ENCODE measurements at regions not wholly inside any gene's neighbourhood (a gene's known extent, or its start where the extent isn't known, plus 50 kb on each side); places are given as distances from the start of the nearest gene placed in this dataset.

DNA sequence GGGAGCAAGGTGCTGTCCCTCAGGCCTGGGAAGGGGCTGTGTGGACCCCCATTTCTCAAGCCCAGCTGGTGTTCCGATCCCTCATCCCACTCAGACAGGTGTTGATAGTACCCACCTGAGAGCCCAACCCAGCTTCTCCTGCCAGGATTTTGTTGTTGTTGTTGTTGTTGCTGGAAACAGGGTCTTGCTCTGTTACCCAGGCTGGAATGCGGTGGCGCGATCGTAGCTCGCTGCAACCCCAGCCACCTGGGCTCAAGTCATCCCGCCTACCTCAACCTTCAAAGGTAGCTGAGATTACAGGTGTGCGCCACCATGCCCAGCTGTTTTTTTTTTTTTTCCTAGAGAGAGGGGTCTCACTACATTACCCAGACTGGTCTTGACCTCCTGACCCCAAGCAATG lies 209.9 kb downstream of the PHETA1 start:
- TF ChIP-seq, protein P1, sequence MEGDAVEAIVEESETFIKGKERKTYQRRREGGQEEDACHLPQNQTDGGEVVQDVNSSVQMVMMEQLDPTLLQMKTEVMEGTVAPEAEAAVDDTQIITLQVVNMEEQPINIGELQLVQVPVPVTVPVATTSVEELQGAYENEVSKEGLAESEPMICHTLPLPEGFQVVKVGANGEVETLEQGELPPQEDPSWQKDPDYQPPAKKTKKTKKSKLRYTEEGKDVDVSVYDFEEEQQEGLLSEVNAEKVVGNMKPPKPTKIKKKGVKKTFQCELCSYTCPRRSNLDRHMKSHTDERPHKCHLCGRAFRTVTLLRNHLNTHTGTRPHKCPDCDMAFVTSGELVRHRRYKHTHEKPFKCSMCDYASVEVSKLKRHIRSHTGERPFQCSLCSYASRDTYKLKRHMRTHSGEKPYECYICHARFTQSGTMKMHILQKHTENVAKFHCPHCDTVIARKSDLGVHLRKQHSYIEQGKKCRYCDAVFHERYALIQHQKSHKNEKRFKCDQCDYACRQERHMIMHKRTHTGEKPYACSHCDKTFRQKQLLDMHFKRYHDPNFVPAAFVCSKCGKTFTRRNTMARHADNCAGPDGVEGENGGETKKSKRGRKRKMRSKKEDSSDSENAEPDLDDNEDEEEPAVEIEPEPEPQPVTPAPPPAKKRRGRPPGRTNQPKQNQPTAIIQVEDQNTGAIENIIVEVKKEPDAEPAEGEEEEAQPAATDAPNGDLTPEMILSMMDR (conservative IDR thresholded peaks at IDR 0.05; ENCODE audit: low read depth, low read length), result no peak
- H3K27me3 ChIP-seq (ENCODE audit: insufficient read depth, low read depth), result no peaks in the 10 kb centered on the region
- H4K20me1 ChIP-seq (ENCODE audit: insufficient read depth), result no peaks in the 10 kb centered on the region
- H3K4me3 ChIP-seq (IDR thresholded peaks at IDR 0.05; ENCODE audit: insufficient read depth, low read depth, low read length), result no peak overlapping the region
- no peaks in the 10 kb centered on the region for H3K36me3 ChIP-seq (ENCODE audit: insufficient read depth)
- H2AFZ ChIP-seq (ENCODE audit: low read depth), result no peak overlapping the region
- H3K4me1 ChIP-seq (ENCODE audit: low read depth, poor library complexity, severe bottlenecking), result no peaks in the 10 kb centered on the region
- no peak overlapping the region for H3K27ac ChIP-seq
- no peak overlapping the region for H3K9ac ChIP-seq
- no peak overlapping the region for H3K4me2 ChIP-seq
- no peaks in the 10 kb centered on the region for H3K79me2 ChIP-seq (ENCODE audit: insufficient read depth, low read depth)

DNA sequence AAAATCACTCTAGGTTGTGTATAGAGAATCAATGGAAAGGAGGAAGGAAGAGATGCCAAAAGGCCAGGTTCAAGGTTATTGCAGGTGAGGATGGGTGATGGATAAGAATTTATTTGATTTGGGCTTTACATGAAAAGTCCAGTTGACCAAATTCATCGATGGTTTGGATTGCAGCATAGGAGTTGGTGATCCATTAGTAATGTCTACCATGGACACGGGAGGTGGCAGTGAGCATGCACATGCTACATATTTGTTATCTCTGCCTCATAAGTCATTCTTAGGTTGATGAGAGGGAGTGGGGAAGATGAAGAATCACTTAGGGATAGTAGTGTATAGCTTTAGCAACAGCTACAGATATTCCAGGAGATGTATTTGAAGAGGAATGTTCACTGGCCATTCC lies 211.4 kb downstream of the PHETA1 start:
- Histone ChIP-seq H3K9ac (no peak overlapping the region), H3K36me3 (ENCODE audit: insufficient read depth) (no peaks in the 10 kb centered on the region), H4K20me1 (ENCODE audit: insufficient read depth) (no peaks in the 10 kb centered on the region), H3K4me1 (ENCODE audit: low read depth, poor library complexity, severe bottlenecking) (no peaks in the 10 kb centered on the region), H3K79me2 (ENCODE audit: insufficient read depth, low read depth) (no peaks in the 10 kb centered on the region), H3K27me3 (ENCODE audit: insufficient read depth, low read depth) (no peaks in the 10 kb centered on the region), H3K4me3 (IDR thresholded peaks at IDR 0.05; ENCODE audit: insufficient read depth, low read depth, low read length) (no peak overlapping the region), H3K4me2 (no peak overlapping the region), H2AFZ (ENCODE audit: low read depth) (no peak overlapping the region), H3K27ac (no peak overlapping the region)
- TF ChIP-seq, protein P1 (conservative IDR thresholded peaks at IDR 0.05; ENCODE audit: low read depth, low read length), result no peak

DNA sequence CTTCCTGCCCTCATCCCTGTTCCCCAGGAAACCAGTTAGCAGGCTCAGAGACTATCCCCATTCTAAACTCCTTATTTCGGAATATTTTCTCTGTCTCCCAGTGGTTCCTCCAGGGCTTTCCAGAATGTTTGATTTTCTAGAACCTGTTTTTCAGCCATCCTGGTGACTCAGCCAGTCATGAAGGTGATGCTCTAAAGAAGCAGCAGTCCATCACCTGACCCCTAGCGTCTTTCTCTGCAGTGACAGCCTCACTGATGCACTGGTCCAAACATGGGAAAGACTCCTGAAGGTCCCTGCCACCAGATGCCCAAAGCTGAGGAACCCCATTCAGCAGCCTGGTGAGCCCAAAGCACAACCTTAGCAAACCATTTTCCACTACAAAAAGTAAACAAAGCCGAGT lies 212.6 kb downstream of the PHETA1 start:
- Histone ChIP-seq H3K79me2 (ENCODE audit: insufficient read depth, low read depth) (no peaks in the 10 kb centered on the region), H4K20me1 (ENCODE audit: insufficient read depth) (no peaks in the 10 kb centered on the region), H3K27ac (no peak overlapping the region), H3K27me3 (ENCODE audit: insufficient read depth, low read depth) (no peaks in the 10 kb centered on the region), H2AFZ (ENCODE audit: low read depth) (no peak overlapping the region), H3K4me3 (IDR thresholded peaks at IDR 0.05; ENCODE audit: insufficient read depth, low read depth, low read length) (no peak overlapping the region), H3K36me3 (ENCODE audit: insufficient read depth) (no peaks in the 10 kb centered on the region), H3K4me2 (no peak overlapping the region), H3K9ac (no peak overlapping the region), H3K4me1 (ENCODE audit: low read depth, poor library complexity, severe bottlenecking) (no peaks in the 10 kb centered on the region)
- TF ChIP-seq, protein P1 (conservative IDR thresholded peaks at IDR 0.05; ENCODE audit: low read depth, low read length), result no peak

DNA sequence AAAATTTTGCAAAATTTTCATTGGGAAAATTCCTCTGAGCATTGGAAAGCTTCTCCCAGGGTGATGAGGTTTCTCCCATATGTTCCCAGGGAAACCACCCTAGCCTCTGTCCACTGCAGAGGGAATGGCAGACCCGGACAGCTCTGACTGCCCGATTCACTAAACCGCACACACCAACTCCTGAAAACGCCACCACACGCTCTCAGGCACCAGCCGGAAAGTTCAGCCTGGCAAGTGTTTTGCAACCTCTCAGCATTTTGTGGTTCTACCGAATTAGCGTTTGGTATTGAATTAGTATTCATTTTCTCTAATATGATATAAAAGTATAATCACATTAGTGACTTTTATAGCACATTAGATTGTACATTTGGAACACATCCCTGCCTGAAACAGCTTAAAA lies 213.4 kb downstream of the PHETA1 start:
- Histone ChIP-seq H3K27me3 (ENCODE audit: insufficient read depth, low read depth) (no peaks in the 10 kb centered on the region), H3K79me2 (ENCODE audit: insufficient read depth, low read depth) (no peaks in the 10 kb centered on the region), H2AFZ (ENCODE audit: low read depth) (no peak overlapping the region), H3K4me2 (no peak overlapping the region), H4K20me1 (ENCODE audit: insufficient read depth) (no peaks in the 10 kb centered on the region), H3K27ac (no peak overlapping the region), H3K4me1 (ENCODE audit: low read depth, poor library complexity, severe bottlenecking) (no peaks in the 10 kb centered on the region), H3K9ac (no peak overlapping the region), H3K4me3 (IDR thresholded peaks at IDR 0.05; ENCODE audit: insufficient read depth, low read depth, low read length) (no peak overlapping the region), H3K36me3 (ENCODE audit: insufficient read depth) (no peaks in the 10 kb centered on the region)
- TF ChIP-seq, protein P1 (conservative IDR thresholded peaks at IDR 0.05; ENCODE audit: low read depth, low read length), result no peak

DNA sequence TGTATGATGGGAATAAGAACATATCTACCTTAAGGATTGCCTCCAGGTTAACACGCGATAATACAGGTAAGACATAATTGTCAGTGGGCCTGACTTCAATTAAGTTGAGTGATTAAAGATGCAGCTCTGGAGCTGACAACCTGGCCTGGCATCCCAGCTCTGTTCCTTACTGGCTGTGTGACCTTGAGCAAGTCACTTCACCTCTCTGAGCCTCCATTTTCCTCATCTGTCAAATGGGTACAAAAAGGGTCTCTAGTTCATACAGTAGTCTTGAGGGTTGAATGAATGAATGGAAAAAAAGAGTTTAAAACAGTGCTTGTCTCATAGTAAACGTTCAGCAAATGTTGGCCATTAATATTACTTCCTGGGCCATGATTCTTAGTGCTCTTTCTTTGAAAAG lies 213.9 kb downstream of the PHETA1 start:
- Histone ChIP-seq H3K9ac (no peak overlapping the region), H4K20me1 (ENCODE audit: insufficient read depth) (no peaks in the 10 kb centered on the region), H3K27ac (no peak overlapping the region), H2AFZ (ENCODE audit: low read depth) (no peak overlapping the region), H3K36me3 (ENCODE audit: insufficient read depth) (no peaks in the 10 kb centered on the region), H3K4me3 (IDR thresholded peaks at IDR 0.05; ENCODE audit: insufficient read depth, low read depth, low read length) (no peak overlapping the region), H3K4me2 (no peak overlapping the region), H3K27me3 (ENCODE audit: insufficient read depth, low read depth) (no peaks in the 10 kb centered on the region), H3K4me1 (ENCODE audit: low read depth, poor library complexity, severe bottlenecking) (no peaks in the 10 kb centered on the region), H3K79me2 (ENCODE audit: insufficient read depth, low read depth) (no peaks in the 10 kb centered on the region)
- TF ChIP-seq, protein P1 (conservative IDR thresholded peaks at IDR 0.05; ENCODE audit: low read depth, low read length), result no peak
